MCF 10A (cell line): ENCODE measurements at regions not wholly inside any gene's neighbourhood (a gene's known extent, or its start where the extent isn't known, plus 50 kb on each side); places are given as distances from the start of the nearest gene placed in this dataset.

ENCODE experiments used
- BruUV-seq: library from RNA; stranded (reverse); fragments of 400-500 nt; replicated peaks from 2 replicates; lab custom pipeline; 2021; lab: Mats Ljungman, UMichigan
- CTCF ChIA-PET: fragments of 300-600 bp; sonication (Branson Sonifier 250); formaldehyde crosslinking; extraction: SDS; loops from one replicate; lab custom pipeline; 2021; ENCODE audit warnings: antibody characterized with exemption, inconsistent platforms; lab: Yijun Ruan, JAX
- POLR2A ChIA-PET: fragments of 300-600, 350-650 bp; sonication (Branson Sonifier 250); formaldehyde crosslinking; extraction: SDS; loops from one replicate; lab custom pipeline; 2020; ENCODE audit warnings: antibody characterized with exemption, inconsistent platforms; lab: Yijun Ruan, JAX
- DNase-seq: peaks from one replicate; pipeline ENCODE4 v3.0.0-alpha.2; 2018; ENCODE audit not compliant: unreplicated experiment
- H3K27ac Mint-ChIP-seq: one replicate; pipeline ENCODE4 v1.8.0; 2022; ENCODE audit warnings: mild to moderate bottlenecking, low read depth, mixed read lengths; ENCODE audit not compliant: unreplicated experiment
- H3K27me3 Mint-ChIP-seq: one replicate; pipeline ENCODE4 v1.8.0; 2022; ENCODE audit warnings: mixed read lengths; ENCODE audit not compliant: insufficient read depth, unreplicated experiment
- H3K36me3 Mint-ChIP-seq: one replicate; pipeline ENCODE4 v1.8.0; 2022; ENCODE audit warnings: mild to moderate bottlenecking, moderate library complexity, mixed read lengths; ENCODE audit not compliant: insufficient read depth, unreplicated experiment
- H3K4me1 Mint-ChIP-seq: one replicate; pipeline ENCODE4 v1.8.0; 2022; ENCODE audit warnings: mixed read lengths; ENCODE audit not compliant: insufficient read depth, unreplicated experiment
- H3K4me3 Mint-ChIP-seq: one replicate; pipeline ENCODE4 v1.8.0; 2022; ENCODE audit warnings: mild to moderate bottlenecking, moderate library complexity, mixed read lengths; ENCODE audit not compliant: unreplicated experiment
- H3K9me3 Mint-ChIP-seq: one replicate; pipeline ENCODE4 v1.8.0; 2022; ENCODE audit warnings: mixed read lengths; ENCODE audit not compliant: unreplicated experiment
- CTCF ChIP-seq: fragments of 200-600 bp; IDR thresholded peaks from one replicate; pipeline ENCODE4 v1.8.0; 2022; ENCODE audit warnings: antibody characterized with exemption, mild to moderate bottlenecking; ENCODE audit not compliant: unreplicated experiment
- intact Hi-C: fragments of 100-400 bp; cut with micrococcal nuclease; formaldehyde crosslinking; loops from 2 replicates; pipeline ENCODE4 v1.14.1; 2022

GRCh38 chr12:98275131-98275475 is 240.3 kb upstream of the TMPO start:
- Mint-ChIP-seq H3K27ac (no peak overlapping the region), H3K36me3 (no peaks in the 10 kb centered on the region), H3K27me3 (peaks cover 74% of the 10 kb centered on the region), H3K9me3 (no peaks in the 10 kb centered on the region), H3K4me1 (no peaks in the 10 kb centered on the region), H3K4me3 (no peak overlapping the region)
- POLR2A ChIA-PET = no interaction called here
- no peak for DNase-seq
- intact Hi-C loops = no loop called here
- no peak for TF ChIP-seq CTCF
- CTCF ChIA-PET = interaction anchor here (1.6 kb wide), 1 partner anchor 17 kb away, joined by 3 read pairs; no protein-coding TSS in a partner anchor
- BruUV-seq = no TSS peak

- H3K9me3 Mint-ChIP-seq = no peaks in the 10 kb centered on the region
- peaks cover 77% of the 10 kb centered on the region for H3K27me3 Mint-ChIP-seq
- DNase-seq = no peak
- H3K36me3 Mint-ChIP-seq = no peaks in the 10 kb centered on the region
- ChIA-PET CTCF (interaction anchor here (1.0 kb wide), 1 partner anchor 277 kb away, joined by 3 read pairs; no protein-coding TSS in a partner anchor), POLR2A (no interaction called here)
- no TSS peak for BruUV-seq
- H3K4me1 Mint-ChIP-seq = no peaks in the 10 kb centered on the region
- no peak overlapping the region for H3K27ac Mint-ChIP-seq
- no peak for TF ChIP-seq CTCF
- H3K4me3 Mint-ChIP-seq = no peak overlapping the region
- intact Hi-C loops = no loop called here
Measured at GRCh38 chr12:98280152-98280551, 235.2 kb upstream of the TMPO start.

GRCh38 chr12:98280621-98281020 is 234.8 kb upstream of the TMPO start:
- no TSS peak for BruUV-seq
- ChIA-PET CTCF (interaction anchor here (1.0 kb wide), 1 partner anchor 277 kb away, joined by 3 read pairs; no protein-coding TSS in a partner anchor), POLR2A (no interaction called here)
- no peaks in the 10 kb centered on the region for H3K9me3 Mint-ChIP-seq
- H3K27me3 Mint-ChIP-seq = peaks cover 77% of the 10 kb centered on the region
- intact Hi-C loops = no loop called here
- TF ChIP-seq CTCF = no peak
- no peak overlapping the region for H3K4me3 Mint-ChIP-seq
- no peak for DNase-seq
- H3K27ac Mint-ChIP-seq = no peak overlapping the region
- H3K36me3 Mint-ChIP-seq = no peaks in the 10 kb centered on the region
- H3K4me1 Mint-ChIP-seq = no peaks in the 10 kb centered on the region

GRCh38 chr12:98291828-98292227 is 223.6 kb upstream of the TMPO start:
- intact Hi-C loops = no loop called here
- CTCF ChIA-PET = interaction anchor here (1.1 kb wide), 1 partner anchor 17 kb away, joined by 3 read pairs; no protein-coding TSS in a partner anchor
- no TSS peak for BruUV-seq
- no peak for TF ChIP-seq CTCF
- DNase-seq = no peak
- Mint-ChIP-seq H3K9me3 (no peaks in the 10 kb centered on the region), H3K4me3 (no peak overlapping the region), H3K27me3 (peaks cover 62% of the 10 kb centered on the region), H3K27ac (no peak overlapping the region), H3K4me1 (no peaks in the 10 kb centered on the region), H3K36me3 (no peaks in the 10 kb centered on the region)
- POLR2A ChIA-PET = no interaction called here
